HCEC 1CT (cell line): ENCODE measurements at regions not wholly inside any gene's neighbourhood (a gene's known extent, or its start where the extent isn't known, plus 50 kb on each side); places are given as distances from the start of the nearest gene placed in this dataset.
A peak's percentile ranks its signal among the peaks of the same experiment; 100 is the strongest.

ENCODE experiments used
- DNase-seq: peaks from one replicate; pipeline ENCODE4 v3.0.0-alpha.2; 2017

- DNase-seq: no peak
These were observed 391.1 kb downstream of the PMP22 start for GRCh38 chr17:14873996-14874395.

- no peak for DNase-seq
These were observed 391.6 kb downstream of the PMP22 start for GRCh38 chr17:14873540-14873939.

GRCh38 chr17:14871921-14872320 lies 393.2 kb downstream of the PMP22 start:
- peak; percentile 77 for DNase-seq

GRCh38 chr17:14866266-14866665 lies 398.9 kb downstream of the PMP22 start:
- DNase-seq: no peak

- no peak for DNase-seq
These were observed 401.0 kb downstream of the PMP22 start for GRCh38 chr17:14864127-14864526.

GRCh38 chr17:14859542-14859941 lies 405.6 kb downstream of the PMP22 start:
- no peak for DNase-seq

- DNase-seq: no peak
These were observed 408.9 kb downstream of the PMP22 start for GRCh38 chr17:14856176-14856575.

GRCh38 chr17:14854691-14855090 lies 410.4 kb downstream of the PMP22 start:
- DNase-seq: no peak

- DNase-seq: peak; percentile 43
These were observed 419.4 kb downstream of the PMP22 start for GRCh38 chr17:14845591-14846281.

- peak; percentile 26 for DNase-seq
These were observed 421.9 kb downstream of the PMP22 start for GRCh38 chr17:14843086-14843795.

GRCh38 chr17:14840616-14841231 lies 424.4 kb downstream of the PMP22 start:
- DNase-seq: peak; percentile 81

GRCh38 chr17:14838567-14838966 lies 426.6 kb downstream of the PMP22 start:
- no peak for DNase-seq

GRCh38 chr17:14833201-14833785 lies 431.8 kb downstream of the PMP22 start:
- DNase-seq: peak; percentile 94

- peak; percentile 20 for DNase-seq
These were observed 433.6 kb downstream of the PMP22 start for GRCh38 chr17:14831491-14831890.

- no peak for DNase-seq
These were observed 437.7 kb downstream of the PMP22 start for GRCh38 chr17:14827396-14827919.

- DNase-seq: no peak
These were observed 438.8 kb downstream of the PMP22 start for GRCh38 chr17:14826358-14826757.

GRCh38 chr17:14818469-14818868 lies 446.7 kb downstream of the PMP22 start:
- DNase-seq: peak; percentile 13

GRCh38 chr17:14815079-14815478 lies 450.0 kb downstream of the PMP22 start:
- peak; percentile 83 for DNase-seq

GRCh38 chr17:14813649-14814370 lies 451.3 kb downstream of the PMP22 start:
- no peak for DNase-seq

GRCh38 chr17:14808425-14808824 lies 456.7 kb downstream of the PMP22 start:
- DNase-seq: no peak

- DNase-seq: peak; percentile 11
These were observed 459.8 kb downstream of the PMP22 start for GRCh38 chr17:14805348-14805747.

GRCh38 chr17:14803826-14804225 lies 461.3 kb downstream of the PMP22 start:
- no peak for DNase-seq

- no peak for DNase-seq
These were observed 467.3 kb downstream of the PMP22 start for GRCh38 chr17:14797801-14798200.
